T follicular helper cell (primary cell): ENCODE measurements at regions not wholly inside any gene's neighbourhood (a gene's known extent, or its start where the extent isn't known, plus 50 kb on each side); places are given as distances from the start of the nearest gene placed in this dataset.

Source experiments
- DNase-seq: peaks from one replicate; pipeline ENCODE4 v3.0.0-alpha.2; 2020; ENCODE audit warnings: low read depth

GRCh38 chr2:57834666-57835065 is 211.9 kb upstream of the VRK2 start:
- no peak for DNase-seq

- no peak for DNase-seq
Measured at GRCh38 chr2:57842531-57842930, 204.1 kb upstream of the VRK2 start.

- DNase-seq, result no peak
Measured at GRCh38 chr2:57843158-57843557, 203.4 kb upstream of the VRK2 start.

GRCh38 chr2:57848723-57849122 is 197.9 kb upstream of the VRK2 start:
- DNase-seq, result no peak

GRCh38 chr2:57849843-57850242 is 196.8 kb upstream of the VRK2 start:
- no peak for DNase-seq

GRCh38 chr2:57850415-57851130 is 196.0 kb upstream of the VRK2 start:
- DNase-seq, result no peak

- DNase-seq, result no peak
Measured at GRCh38 chr2:57855212-57855611, 191.4 kb upstream of the VRK2 start.

- DNase-seq, result no peak
Measured at GRCh38 chr2:57859755-57860154, 186.9 kb upstream of the VRK2 start.

- no peak for DNase-seq
Measured at GRCh38 chr2:57862153-57862552, 184.5 kb upstream of the VRK2 start.

GRCh38 chr2:57862727-57863126 is 183.9 kb upstream of the VRK2 start:
- no peak for DNase-seq

- no peak for DNase-seq
Measured at GRCh38 chr2:57864926-57865325, 181.7 kb upstream of the VRK2 start.

GRCh38 chr2:57867730-57868129 is 178.9 kb upstream of the VRK2 start:
- no peak for DNase-seq

GRCh38 chr2:57868619-57869139 is 177.9 kb upstream of the VRK2 start:
- no peak for DNase-seq

- DNase-seq, result no peak
Measured at GRCh38 chr2:57869758-57870344, 176.8 kb upstream of the VRK2 start.

GRCh38 chr2:57876313-57876712 is 170.3 kb upstream of the VRK2 start:
- DNase-seq, result no peak

- DNase-seq, result no peak
Measured at GRCh38 chr2:57877811-57878170, 168.8 kb upstream of the VRK2 start.

- DNase-seq, result no peak
Measured at GRCh38 chr2:57878171-57878865, 168.3 kb upstream of the VRK2 start.

- DNase-seq, result no peak
Measured at GRCh38 chr2:57878866-57879210, 167.8 kb upstream of the VRK2 start.

- DNase-seq, result no peak
Measured at GRCh38 chr2:57880446-57880845, 166.2 kb upstream of the VRK2 start.

GRCh38 chr2:57880967-57881366 is 165.6 kb upstream of the VRK2 start:
- DNase-seq, result no peak

- no peak for DNase-seq
Measured at GRCh38 chr2:57881998-57882888, 164.4 kb upstream of the VRK2 start.

GRCh38 chr2:57882895-57883515 is 163.6 kb upstream of the VRK2 start:
- DNase-seq, result no peak
